ENCODE measurements at regions not wholly inside any gene's neighbourhood (a gene's known extent, or its start where the extent isn't known, plus 50 kb on each side); places are given as distances from the start of the nearest gene placed in this dataset.
"Not testable (repeated sequence)": the region's sequence is repeated elsewhere in the genome, so short reads cannot be mapped to it uniquely, and the experiment has no call there.

DNA sequence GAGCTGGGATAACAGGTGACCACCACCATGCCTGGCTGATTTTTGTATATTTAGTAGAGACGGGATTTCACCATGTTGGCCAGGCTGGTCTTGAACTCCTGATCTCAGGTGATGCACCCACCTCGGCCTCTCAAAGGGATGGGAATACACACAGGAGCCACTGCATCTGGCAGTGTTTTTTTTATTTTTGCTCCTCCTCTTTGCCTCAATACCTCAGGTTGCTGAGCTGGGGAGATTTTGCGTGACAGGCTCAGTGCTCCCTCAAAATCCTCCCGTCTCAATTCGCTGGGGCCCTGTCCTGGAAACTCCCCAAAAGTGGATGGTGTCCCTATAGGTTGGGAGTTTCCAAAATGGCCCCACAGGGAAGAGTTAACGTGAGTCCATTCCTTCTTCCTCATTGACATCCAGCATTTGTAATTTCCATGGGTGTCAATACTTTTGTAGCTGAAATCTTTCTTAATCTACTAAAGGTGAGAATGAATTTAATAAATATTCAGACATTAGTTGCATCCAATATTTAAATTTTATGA, 71.8 kb downstream of the GGTLC2 start:
- no peak for DNase-seq

DNA sequence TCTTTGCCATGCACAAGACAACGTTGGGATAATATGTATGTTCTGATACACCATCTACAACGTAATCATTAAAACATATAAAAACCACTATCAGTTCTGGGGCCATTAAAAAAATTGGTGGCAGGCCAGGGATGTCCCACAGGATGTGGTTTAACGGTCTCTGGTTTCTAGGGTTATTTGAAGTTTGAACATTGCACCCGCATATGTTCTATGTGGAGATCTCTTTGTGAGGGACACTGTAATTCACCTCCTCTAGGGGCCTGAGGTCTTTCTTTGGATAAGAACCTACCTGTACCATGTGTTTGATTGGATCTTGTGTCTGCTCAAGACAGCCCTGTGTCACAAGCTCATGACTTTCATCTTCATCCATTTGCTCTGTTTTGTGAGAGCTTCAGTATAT, 73.2 kb downstream of the GGTLC2 start:
- DNase-seq, result no peak

DNA sequence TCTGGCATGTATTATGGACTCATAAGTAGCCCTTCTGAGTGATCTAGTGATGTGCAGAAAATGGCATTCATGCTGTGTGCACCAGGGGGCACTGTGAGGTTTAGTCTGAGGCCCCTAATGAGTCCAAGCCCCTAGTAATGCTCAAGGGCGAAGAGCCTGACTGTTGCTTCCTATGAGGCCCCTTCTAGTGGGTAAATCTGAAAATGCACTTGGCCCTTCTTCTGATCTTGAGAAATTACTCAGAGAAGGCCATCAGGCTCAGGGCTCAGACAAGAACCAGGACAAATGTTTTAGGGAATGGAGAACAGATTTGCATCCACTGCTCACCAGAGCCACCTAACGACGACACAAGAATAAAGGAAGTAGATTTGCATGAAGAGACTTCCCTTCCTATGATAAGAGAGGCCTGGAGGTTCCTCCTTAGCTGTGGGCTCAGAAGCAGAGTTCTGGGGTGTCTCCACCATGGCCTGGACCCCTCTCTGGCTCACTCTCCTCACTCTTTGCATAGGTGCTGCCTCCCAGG, 75.8 kb downstream of the GGTLC2 start:
- no peak for DNase-seq

DNA sequence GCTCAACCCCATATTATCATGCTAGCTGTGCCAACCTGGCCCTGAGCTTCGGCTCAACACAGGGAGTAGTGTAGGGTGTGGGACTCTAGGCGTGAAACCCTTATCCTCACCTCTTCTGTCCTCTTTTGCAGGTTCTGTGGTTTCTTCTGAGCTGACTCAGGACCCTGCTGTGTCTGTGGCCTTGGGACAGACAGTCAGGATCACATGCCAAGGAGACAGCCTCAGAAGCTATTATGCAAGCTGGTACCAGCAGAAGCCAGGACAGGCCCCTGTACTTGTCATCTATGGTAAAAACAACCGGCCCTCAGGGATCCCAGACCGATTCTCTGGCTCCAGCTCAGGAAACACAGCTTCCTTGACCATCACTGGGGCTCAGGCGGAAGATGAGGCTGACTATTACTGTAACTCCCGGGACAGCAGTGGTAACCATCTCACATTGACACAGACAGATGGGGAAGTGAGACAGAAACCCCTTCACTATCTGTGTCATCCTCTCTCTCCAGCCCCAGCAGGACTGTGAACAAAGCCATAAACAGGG, 76.4 kb downstream of the GGTLC2 start:
- no peak for DNase-seq

DNA sequence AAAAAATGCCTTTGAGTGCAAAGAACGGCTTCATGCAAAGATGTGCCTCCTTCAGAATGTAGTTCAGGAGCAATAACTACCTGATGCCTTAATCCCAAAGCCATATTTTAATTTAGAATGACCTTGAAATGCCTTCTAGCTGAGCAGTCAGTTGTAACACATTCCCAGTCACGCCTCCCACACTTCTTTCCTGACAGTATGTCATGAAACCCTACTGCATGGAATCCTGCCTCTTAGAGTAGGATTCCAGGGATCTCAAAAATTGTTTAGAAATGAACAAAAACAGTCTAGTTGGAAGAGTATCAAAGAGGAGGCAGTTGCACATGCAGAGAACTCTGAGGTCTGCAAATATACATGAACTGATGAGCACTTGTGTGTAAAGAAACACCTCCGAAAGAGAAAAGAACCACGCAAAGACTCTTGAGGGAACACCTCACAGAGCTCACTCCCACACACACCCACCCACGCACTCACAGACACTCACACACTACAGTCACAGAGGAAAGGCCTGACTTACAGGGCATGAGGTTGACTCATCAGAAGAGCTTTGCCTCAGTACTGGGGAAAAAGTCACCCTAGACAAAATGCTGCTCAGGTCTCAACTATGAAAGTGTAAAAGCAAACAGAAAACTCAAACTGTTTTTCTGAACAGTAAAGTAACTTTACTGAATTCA, 77.4 kb downstream of the GGTLC2 start:
- DNase-seq, result no peak

DNA sequence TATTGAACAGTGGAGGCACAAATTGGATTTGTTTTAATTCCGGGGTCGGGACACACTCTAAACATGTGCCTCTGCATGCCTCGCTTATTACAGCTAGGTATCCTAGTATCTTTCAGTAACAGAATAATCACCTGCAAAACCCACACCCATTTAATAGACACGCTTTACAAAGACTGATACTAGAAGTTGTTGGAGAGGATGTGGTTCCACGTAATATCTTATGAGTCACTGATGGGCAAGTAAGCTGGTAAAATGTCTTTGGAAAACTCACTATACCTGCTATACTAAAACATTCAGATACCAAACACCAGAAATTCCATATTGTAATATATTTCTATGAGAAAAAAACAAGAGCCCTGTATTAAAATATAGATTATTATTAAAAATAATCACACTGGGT, 84.0 kb downstream of the GGTLC2 start:
- no peak for DNase-seq

DNA sequence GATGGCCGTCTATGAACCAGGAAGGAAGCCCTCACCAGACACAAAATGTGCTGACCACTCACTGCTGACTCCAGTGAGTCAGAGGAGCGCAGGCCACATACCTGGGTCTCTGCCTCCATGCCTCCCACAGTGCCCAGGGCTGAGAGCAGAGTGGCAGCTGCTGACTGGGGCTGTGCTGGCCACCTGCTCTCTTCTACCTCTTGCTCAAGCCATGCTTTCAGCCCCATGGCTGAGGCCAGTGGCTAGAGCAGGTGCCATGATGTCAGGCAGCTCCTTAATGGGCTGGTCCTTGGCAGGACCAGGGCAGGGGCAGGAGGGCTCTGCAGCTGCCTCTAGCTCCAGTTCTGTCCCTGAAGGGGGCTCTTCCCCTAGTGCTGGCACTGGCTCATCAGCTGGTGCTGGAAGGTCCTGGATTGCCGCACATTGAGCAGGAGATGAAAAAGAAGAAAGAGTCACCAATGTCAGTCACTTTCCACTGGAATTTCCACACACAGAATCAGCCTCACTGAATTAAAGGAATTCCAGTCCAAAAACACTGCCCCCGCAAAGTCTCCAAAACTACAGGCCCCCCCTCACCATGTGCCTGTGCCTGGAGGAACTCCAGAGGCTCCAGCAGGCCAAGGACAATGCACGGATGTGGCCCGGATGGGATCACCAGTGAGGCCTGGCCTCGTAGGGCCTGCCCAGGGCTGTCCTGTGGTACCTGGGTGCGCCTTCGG, 86.4 kb downstream of the GGTLC2 start:
- DNase-seq, result no peak

DNA sequence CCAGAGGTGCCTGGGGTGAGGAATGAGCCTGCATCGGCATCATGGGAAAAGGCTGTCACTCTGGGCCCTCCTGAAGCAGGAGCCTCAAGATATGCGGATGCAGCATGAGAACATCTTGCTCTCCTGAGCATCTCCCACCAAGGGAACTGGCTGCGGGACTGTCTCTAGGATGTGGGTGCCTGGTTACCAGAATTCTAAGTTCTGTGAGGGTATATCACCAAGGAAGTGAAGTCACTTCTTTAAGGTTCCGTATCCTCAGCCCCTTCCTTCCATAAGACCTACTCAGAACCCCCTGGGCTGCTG, 86.9 kb downstream of the GGTLC2 start:
- no peak for DNase-seq

DNA sequence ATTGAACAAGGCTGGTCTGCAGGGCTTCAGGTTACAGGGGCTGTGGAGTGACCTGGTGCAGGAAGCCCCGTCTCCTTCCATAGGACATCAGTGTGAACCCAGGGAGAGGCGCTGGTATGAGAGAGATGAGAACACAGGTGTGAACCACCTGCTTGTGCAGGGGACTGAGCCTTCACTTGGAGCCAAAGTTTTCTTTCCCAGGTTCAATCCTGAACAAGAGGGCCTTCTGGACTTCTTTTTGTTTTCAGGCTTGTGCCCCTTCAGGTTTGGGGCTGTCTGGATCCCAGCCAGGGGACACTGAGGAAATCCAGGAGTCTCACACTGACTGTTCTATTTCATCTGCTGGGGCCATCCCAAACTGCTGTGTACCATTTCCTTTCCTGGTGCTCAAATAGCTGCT, 88.6 kb downstream of the GGTLC2 start:
- DNase-seq, result not testable (repeated sequence)

DNA sequence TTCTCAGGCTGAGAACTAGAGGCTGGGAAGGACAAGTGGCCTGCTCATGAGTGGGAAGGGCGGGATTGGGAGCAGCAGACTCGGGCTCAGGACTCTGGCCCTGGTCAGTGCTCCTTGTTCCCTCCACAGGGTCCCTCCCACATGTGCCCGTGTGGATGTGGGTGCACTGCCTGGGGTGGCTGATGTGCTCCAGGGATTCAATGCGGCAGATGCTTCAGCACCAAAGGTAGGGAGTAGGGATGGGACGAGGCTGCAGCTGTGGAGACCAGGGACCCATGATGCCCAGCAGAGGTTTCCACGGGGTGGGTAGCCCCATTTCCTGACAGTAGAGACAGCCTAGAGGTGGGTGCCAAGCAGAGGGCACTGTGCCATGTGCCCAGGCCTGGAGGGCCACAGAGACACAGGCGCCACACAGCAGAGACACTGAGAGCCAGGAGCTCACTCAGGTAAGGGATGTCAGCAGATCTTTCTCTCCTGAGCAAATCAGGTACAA, 89.5 kb downstream of the GGTLC2 start:
- no peak for DNase-seq

DNA sequence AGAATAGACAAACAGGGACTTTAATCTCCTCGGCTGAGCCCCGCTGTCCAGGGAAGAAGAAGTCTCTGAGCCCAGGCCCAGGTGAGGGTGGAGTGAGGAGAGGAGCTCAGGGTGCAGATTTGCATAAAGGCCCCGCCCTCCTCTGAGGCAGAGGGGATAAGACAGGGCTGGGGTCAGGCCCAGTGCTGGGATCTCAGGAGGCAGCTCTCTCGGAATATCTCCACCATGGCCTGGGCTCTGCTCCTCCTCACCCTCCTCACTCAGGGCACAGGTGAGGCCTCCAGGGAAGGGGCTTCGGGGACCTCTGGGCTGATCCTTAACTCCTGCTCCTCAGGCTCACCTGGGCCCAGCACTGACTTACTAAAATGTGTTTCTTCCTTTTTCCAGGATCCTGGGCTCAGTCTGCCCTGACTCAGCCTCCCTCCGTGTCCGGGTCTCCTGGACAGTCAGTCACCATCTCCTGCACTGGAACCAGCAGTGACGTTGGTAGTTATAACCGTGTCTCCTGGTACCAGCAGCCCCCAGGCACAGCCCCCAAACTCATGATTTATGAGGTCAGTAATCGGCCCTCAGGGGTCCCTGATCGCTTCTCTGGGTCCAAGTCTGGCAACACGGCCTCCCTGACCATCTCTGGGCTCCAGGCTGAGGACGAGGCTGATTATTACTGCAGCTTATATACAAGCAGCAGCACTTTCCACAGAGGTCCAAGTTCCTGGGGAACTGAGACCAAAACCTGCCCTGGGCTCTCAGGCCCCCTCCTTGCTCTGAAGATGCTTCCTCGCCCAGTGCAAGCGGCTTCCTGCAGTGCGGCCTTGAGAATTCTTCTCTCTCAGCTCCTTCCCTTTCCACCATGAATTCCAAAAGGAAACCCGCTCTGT, 90.2 kb downstream of the GGTLC2 start:
- DNase-seq, result not testable (repeated sequence)

DNA sequence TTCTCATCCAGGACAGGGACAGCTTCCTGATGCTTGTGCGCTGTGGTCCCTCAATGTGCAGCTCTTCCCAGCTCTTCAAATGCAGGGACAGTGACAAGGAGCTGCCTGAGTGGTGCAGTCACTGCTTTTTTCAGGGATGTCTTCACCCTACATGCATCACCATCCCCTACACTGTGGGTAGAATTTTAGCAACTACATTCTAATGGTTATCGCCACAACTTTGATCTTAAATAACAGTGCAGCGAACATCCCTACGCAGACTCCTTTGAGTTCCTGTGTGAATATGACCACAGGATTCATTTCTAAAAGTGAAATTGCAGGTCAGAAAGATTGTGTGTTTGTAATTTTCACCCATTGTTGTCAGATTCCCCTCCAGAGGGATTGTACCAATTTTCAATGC, 90.9 kb downstream of the GGTLC2 start:
- DNase-seq, result not testable (repeated sequence)

DNA sequence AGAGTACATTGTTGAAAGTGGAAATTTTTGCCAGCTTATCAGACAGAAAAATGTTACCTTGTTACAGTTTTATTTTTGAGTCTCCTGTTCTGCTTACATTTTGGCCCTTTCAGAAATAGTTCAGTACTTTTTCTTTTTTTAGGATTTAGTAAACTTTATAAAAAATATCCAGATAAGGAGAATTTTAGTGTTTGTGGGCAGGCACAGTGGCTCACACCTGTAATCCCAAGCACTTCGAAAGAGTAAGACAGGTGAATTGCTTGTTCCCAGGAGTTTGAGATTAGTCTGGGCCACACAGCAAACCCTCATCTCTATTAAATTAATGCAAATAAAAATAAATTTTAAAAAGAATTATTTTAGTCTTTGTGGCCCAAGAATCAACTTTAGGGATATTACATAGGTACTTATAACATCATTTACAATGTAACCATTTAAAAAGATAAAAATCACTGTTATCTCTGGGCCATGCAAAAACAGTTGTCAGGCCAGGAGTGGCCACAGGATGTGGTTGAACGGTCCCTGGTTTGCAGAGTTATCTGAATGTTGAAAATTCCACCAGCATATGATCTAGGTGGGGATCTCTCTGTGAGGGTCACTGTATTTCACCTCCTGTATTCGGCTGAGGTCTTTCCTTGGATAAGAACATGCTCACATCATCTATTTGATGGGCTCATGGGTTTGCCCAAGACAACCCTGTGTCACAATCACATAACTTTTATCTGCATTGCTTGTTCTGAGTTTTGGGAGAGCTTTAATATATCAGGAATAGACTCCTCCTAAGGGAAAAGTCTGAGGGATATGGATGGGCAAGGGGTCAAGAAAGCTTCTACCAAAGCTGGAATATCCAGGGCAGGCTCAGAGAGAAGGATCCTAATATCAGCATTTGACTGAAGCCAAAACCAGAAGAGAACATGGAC, 91.5 kb downstream of the GGTLC2 start:
- no peak for DNase-seq

DNA sequence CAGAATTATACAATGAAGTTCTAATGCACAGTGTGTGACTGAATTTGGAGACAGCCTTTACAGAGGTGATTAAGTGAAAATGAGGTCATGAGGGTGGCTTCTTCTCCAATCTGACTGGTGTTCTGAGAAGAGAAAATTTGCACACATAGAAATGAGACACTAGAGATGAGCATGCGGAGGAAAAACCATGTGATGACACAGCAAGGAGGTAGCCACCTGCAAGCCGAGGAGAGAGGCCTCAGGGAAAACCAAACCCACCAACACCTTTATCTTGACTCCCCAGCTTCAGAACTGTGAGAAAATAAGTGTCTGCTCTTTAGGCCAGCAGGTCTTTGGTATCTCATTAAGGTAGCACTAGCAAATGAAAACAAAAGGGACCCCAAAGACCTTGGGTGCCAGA, 93.2 kb downstream of the GGTLC2 start:
- DNase-seq, result no peak

DNA sequence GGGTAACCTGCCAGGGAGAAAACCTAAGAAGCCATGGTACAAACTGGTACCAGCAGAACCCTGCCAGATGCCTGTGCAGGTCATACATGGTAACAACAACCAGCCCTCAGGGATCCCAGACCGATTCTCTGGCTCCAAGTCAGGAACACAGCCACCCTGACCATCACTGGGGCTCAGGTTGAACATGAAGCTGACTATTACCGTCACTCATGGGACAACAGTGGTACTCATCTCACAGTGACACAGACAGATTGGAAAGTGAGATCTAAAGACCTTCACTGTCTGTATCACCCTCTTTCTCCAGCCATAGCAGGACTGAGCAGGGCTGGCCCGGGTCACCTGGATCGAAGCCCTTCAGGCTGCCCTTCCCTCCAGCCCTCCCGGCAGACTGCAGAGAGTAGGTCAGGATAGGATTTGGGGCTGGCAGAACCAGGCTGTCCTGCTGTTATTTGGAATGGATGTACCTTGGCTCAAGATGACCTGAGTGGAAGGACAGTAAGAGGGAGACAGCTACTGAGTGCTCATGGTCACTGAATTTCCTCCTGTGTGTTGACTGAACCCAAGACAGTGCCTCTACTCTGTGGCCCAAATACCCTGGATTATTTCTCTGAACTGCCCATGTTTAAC, 94.7 kb downstream of the GGTLC2 start:
- no peak for DNase-seq

DNA sequence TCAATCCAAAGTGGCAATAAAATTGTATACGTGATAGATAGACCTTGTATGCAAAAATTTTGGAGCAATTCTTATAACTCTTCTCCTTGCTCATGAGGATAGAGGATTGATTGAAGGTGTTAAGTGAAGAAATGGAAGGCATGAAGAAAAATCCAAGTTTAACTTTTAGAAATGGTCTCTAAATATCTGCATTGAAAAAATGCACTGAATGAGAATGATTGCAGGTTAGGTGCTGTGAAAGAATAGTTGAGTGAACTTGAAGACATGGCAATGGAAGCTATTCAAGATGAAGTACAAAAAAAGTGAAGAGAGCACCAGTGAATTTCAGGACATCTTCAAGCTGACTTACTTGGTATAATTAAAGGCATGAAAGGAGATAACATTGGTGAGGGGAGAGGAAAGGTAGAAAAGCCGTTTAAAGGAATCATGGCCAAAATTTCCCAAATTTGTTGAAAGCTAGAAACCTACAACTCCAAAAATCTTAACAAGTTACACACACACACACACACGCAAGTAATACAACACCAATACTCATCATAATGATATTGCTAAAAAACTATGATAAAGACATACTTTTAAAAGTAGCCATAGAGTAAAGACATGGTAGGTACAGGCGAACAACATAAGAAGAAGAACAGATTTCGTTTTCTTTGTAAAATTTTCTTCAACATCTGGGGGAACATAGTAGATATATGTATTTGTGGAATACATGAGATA, 96.3 kb downstream of the GGTLC2 start:
- DNase-seq, result no peak

DNA sequence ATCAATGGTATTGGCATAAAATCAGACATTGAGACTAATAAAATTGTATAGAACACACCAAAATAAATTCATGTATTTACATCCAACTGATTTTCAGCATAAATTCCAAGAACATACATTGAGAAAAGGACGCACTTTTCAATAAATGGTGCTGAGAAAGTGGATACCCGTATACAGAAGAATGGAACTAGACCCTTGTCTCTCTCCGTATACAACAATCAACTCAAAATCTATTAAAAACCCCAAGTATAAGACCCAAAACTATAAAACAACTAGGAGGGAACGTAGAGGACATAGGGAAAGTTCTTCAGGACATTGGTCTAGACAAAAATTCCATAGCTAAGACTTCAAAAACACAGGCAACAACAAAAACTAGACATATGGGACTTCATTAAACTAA, 97.4 kb downstream of the GGTLC2 start:
- no peak for DNase-seq

DNA sequence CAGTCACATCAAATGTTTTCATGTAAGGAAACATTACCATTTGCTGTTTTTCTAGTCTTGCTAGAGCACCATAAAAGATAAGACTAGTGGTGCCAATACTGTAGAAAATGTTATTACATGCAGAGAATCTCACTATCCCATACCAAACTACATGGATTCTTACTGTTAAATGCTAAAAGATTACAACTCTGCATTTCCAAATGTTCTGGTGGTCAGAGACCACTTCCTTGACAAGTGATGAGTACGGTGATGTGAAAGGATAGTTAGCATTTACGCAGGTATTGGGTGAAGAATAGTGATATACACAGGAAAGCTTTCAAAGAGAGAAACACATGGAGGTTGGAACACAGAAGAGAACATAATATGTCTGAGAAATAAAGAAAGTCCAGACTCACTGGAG, 98.2 kb downstream of the GGTLC2 start:
- DNase-seq, result no peak

DNA sequence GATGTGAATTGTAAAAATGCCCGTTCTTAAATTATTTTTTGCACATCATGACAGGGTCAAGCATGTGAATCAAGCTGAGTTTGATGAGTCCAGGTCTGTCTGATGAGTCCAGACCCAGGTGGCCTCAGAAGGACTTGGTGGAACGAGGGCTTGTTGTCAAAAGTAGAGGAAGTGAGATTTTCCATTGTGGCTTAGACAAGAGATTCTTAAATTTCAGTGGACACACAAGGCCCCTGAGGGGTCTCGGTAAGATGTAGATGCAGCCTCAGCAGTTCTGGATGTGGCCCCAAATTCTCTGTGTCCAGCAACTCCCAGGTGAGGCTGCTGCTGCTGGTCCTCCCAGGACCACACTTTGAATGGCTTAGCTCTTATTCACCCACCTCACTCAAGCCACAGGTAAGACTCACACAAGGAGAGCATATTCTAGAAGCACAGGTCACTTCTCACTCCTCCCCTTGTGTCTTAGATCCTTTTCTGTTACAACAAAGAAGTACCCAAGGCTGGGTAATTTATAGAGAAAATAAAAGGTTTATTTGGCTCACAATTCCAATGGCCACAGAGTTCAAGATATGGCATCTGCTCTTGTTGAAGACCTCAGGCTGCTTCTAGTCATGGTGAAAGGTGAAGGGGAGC, 98.8 kb downstream of the GGTLC2 start:
- DNase-seq, result no peak

Measured in skin of body (tissue), 1 donor.